ENCODE measurements at regions not wholly inside any gene's neighbourhood (a gene's known extent, or its start where the extent isn't known, plus 50 kb on each side); places are given as distances from the start of the nearest gene placed in this dataset.

DNA sequence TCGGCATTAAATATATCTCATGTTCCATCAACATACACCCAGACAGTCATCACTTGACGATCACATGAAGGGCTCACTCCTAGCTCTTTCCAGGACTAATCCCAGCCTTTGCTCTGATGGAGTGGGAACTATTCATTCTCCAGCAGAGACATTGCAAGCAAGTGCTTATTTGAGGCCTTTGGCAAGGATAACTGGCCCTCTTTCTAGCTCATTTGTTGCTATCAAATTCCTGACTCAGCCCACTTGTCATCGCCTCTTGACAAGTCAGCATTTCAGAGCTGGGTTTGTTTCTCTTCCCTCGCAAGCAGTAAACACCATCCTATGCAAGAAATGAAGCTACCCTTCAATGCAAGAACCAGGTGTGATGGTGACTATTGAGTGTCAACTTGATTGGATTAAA lies 1165.7 kb upstream of the AUTS2 start:
- TF ChIP-seq CTCF (conservative IDR thresholded peaks at IDR 0.05 in 1 of 2, IDR thresholded peaks at IDR 0.05 in 1 of 2; ENCODE audit: low read depth in 1 of 2, low read length in 2 of 2) (no peak), EZH2 (IDR thresholded peaks at IDR 0.05; ENCODE audit: low read length, missing control alignments) (no peak)

Data from fibroblast of lung (primary cell).